ENCODE measurements at regions not wholly inside any gene's neighbourhood (a gene's known extent, or its start where the extent isn't known, plus 50 kb on each side); places are given as distances from the start of the nearest gene placed in this dataset.

- DNase-seq = no peak
- Histone ChIP-seq H3K27me3 (no peaks in the 10 kb centered on the region), H3K36me3 (no peaks in the 10 kb centered on the region), H3K4me1 (no peaks in the 10 kb centered on the region), H3K9me3 (no peaks in the 10 kb centered on the region), H3K27ac (no peak overlapping the region), H3K4me3 (no peak overlapping the region)
- TF ChIP-seq CTCF (IDR thresholded peaks at IDR 0.05) = no peak
- intact Hi-C loops (cut with DNase I) = no loop called here
- no peak for ATAC-seq
These were observed 166.5 kb downstream of the LPIN1 start for GRCh38 chr2:11912980-11913379.

GRCh38 chr2:11914455-11914854 is 168.0 kb downstream of the LPIN1 start:
- intact Hi-C loops (cut with DNase I) = no loop called here
- DNase-seq = no peak
- ATAC-seq = no peak
- Histone ChIP-seq H3K36me3 (no peaks in the 10 kb centered on the region), H3K4me3 (no peak overlapping the region), H3K27me3 (no peaks in the 10 kb centered on the region), H3K9me3 (no peaks in the 10 kb centered on the region), H3K27ac (no peak overlapping the region), H3K4me1 (no peaks in the 10 kb centered on the region)
- TF ChIP-seq CTCF (IDR thresholded peaks at IDR 0.05) = no peak

GRCh38 chr2:11915650-11916049 is 169.2 kb downstream of the LPIN1 start:
- Histone ChIP-seq H3K27ac (no peak overlapping the region), H3K36me3 (no peaks in the 10 kb centered on the region), H3K4me1 (no peaks in the 10 kb centered on the region), H3K9me3 (no peaks in the 10 kb centered on the region), H3K4me3 (no peak overlapping the region), H3K27me3 (no peaks in the 10 kb centered on the region)
- intact Hi-C loops (cut with DNase I) = no loop called here
- DNase-seq (no peak), ATAC-seq (no peak)
- TF ChIP-seq CTCF (IDR thresholded peaks at IDR 0.05) = no peak

GRCh38 chr2:11919953-11920352 is 173.5 kb downstream of the LPIN1 start:
- intact Hi-C loops (cut with DNase I) = no loop called here
- TF ChIP-seq CTCF (IDR thresholded peaks at IDR 0.05) = no peak
- no peak for DNase-seq
- Histone ChIP-seq H3K9me3 (no peaks in the 10 kb centered on the region), H3K27ac (no peak overlapping the region), H3K27me3 (no peaks in the 10 kb centered on the region), H3K36me3 (no peaks in the 10 kb centered on the region), H3K4me3 (no peak overlapping the region), H3K4me1 (no peaks in the 10 kb centered on the region)
- no peak for ATAC-seq

- H3K27me3 ChIP-seq = no peaks in the 10 kb centered on the region
- H3K36me3 ChIP-seq = no peaks in the 10 kb centered on the region
- DNase-seq = no peak
- H3K4me1 ChIP-seq = no peaks in the 10 kb centered on the region
- no peak overlapping the region for H3K27ac ChIP-seq
- no peak for TF ChIP-seq CTCF (IDR thresholded peaks at IDR 0.05)
- no peak overlapping the region for H3K4me3 ChIP-seq
- intact Hi-C loops (cut with DNase I) = no loop called here
- H3K9me3 ChIP-seq = no peaks in the 10 kb centered on the region
- no peak for ATAC-seq
These were observed 174.7 kb downstream of the LPIN1 start for GRCh38 chr2:11920993-11921583.

GRCh38 chr2:11922294-11922693 is 175.9 kb downstream of the LPIN1 start:
- no peaks in the 10 kb centered on the region for H3K27me3 ChIP-seq

More at GRCh38 chr2:11922294-11922693, 175.9 kb downstream of the LPIN1 start:
- DNase-seq (no peak), ATAC-seq (no peak)
- Histone ChIP-seq H3K4me1 (no peaks in the 10 kb centered on the region), H3K4me3 (no peak overlapping the region), H3K9me3 (no peaks in the 10 kb centered on the region), H3K36me3 (no peaks in the 10 kb centered on the region), H3K27ac (no peak overlapping the region)
- no peak for TF ChIP-seq CTCF (IDR thresholded peaks at IDR 0.05)
- intact Hi-C loops (cut with DNase I) = no loop called here
